ENCODE measurements at regions not wholly inside any gene's neighbourhood (a gene's known extent, or its start where the extent isn't known, plus 50 kb on each side); places are given as distances from the start of the nearest gene placed in this dataset.

DNA sequence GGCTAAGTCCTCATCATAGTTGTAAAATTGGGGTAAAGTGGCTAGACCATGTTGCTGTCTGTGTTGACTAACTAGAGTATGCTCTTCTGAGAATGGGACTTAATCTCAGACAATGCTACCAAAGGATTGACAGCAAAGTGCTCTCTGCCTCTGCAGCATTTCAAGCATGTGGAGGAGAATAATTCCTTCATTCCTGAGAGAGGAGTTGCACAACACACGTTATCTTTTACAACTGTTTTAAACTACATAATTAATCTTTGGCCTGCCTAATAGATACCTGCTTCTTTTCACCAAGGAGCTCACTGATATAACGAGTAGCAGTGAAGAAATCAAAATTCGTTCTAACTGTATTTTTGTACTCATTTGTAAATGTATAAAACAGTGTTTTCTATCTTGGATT is 2172.2 kb downstream of the PCDH9 start:
- H3K4me3 ChIP-seq (ENCODE audit: insufficient read depth, low read length): no peak overlapping the region
- TF ChIP-seq, protein P1, sequence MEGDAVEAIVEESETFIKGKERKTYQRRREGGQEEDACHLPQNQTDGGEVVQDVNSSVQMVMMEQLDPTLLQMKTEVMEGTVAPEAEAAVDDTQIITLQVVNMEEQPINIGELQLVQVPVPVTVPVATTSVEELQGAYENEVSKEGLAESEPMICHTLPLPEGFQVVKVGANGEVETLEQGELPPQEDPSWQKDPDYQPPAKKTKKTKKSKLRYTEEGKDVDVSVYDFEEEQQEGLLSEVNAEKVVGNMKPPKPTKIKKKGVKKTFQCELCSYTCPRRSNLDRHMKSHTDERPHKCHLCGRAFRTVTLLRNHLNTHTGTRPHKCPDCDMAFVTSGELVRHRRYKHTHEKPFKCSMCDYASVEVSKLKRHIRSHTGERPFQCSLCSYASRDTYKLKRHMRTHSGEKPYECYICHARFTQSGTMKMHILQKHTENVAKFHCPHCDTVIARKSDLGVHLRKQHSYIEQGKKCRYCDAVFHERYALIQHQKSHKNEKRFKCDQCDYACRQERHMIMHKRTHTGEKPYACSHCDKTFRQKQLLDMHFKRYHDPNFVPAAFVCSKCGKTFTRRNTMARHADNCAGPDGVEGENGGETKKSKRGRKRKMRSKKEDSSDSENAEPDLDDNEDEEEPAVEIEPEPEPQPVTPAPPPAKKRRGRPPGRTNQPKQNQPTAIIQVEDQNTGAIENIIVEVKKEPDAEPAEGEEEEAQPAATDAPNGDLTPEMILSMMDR (IDR thresholded peaks at IDR 0.05; ENCODE audit: extremely low read depth, low read depth, low read length): no peak
- no peaks in the 10 kb centered on the region for H3K36me3 ChIP-seq (ENCODE audit: insufficient read depth, low read length)
- no peak overlapping the region for H2AFZ ChIP-seq (ENCODE audit: low read length)
- H3K9me3 ChIP-seq (ENCODE audit: low read depth, low read length): no peaks in the 10 kb centered on the region
- no peaks in the 10 kb centered on the region for H3K79me2 ChIP-seq (ENCODE audit: insufficient read depth, low read length)
- H3K27me3 ChIP-seq (ENCODE audit: insufficient read depth, low read length): no peaks in the 10 kb centered on the region
- H3K4me2 ChIP-seq (ENCODE audit: insufficient read depth, low read length): no peak overlapping the region
- no peak for DNase-seq (ENCODE audit: insufficient read length, low spot score, missing footprints)
- H3K4me1 ChIP-seq (ENCODE audit: insufficient read depth, low read length): no peaks in the 10 kb centered on the region
- H4K20me1 ChIP-seq (ENCODE audit: insufficient read depth, low read length): no peaks in the 10 kb centered on the region
- no peak overlapping the region for H3K27ac ChIP-seq (ENCODE audit: low read depth, low read length)

- no peak for DNase-seq (ENCODE audit: insufficient read length, low spot score, missing footprints)
- H3K4me3 ChIP-seq (ENCODE audit: insufficient read depth, low read length): no peak overlapping the region
- no peaks in the 10 kb centered on the region for H3K9me3 ChIP-seq (ENCODE audit: low read depth, low read length)
- TF ChIP-seq, protein P1 (IDR thresholded peaks at IDR 0.05; ENCODE audit: extremely low read depth, low read depth, low read length): no peak
- H3K79me2 ChIP-seq (ENCODE audit: insufficient read depth, low read length): no peaks in the 10 kb centered on the region
- H3K4me2 ChIP-seq (ENCODE audit: insufficient read depth, low read length): no peak overlapping the region
- no peak overlapping the region for H3K27ac ChIP-seq (ENCODE audit: low read depth, low read length)
- no peaks in the 10 kb centered on the region for H3K4me1 ChIP-seq (ENCODE audit: insufficient read depth, low read length)
- H4K20me1 ChIP-seq (ENCODE audit: insufficient read depth, low read length): no peaks in the 10 kb centered on the region
- no peak overlapping the region for H2AFZ ChIP-seq (ENCODE audit: low read length)
- H3K27me3 ChIP-seq (ENCODE audit: insufficient read depth, low read length): no peaks in the 10 kb centered on the region
- H3K36me3 ChIP-seq (ENCODE audit: insufficient read depth, low read length): no peaks in the 10 kb centered on the region
These were observed 2175.9 kb downstream of the PCDH9 start for GRCh38 chr13:65054277-65054676.

DNA sequence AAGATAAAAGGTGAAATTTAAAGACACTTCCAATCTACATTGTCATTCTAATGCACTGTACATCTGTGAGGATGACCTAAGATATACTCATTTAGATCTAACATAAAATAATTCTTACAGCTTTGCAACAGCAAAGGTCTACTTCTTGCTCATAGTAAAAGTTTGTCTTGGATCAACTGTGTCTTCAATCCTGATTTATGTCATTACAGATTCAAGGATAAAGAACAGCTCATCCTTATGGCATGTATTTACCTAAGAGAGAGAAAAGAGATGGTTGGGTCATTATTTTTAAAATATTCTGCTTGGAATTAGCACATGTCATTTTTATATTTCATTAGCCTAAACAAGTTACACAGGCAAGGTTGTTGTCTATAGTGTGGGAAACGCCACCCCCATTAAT is 2193.1 kb downstream of the PCDH9 start:
- Histone ChIP-seq H4K20me1 (ENCODE audit: insufficient read depth, low read length) (no peaks in the 10 kb centered on the region), H2AFZ (ENCODE audit: low read length) (no peak overlapping the region), H3K27me3 (ENCODE audit: insufficient read depth, low read length) (no peaks in the 10 kb centered on the region), H3K36me3 (ENCODE audit: insufficient read depth, low read length) (no peaks in the 10 kb centered on the region), H3K4me1 (ENCODE audit: insufficient read depth, low read length) (no peaks in the 10 kb centered on the region), H3K9me3 (ENCODE audit: low read depth, low read length) (peaks cover 2% of the 10 kb centered on the region), H3K79me2 (ENCODE audit: insufficient read depth, low read length) (no peaks in the 10 kb centered on the region), H3K4me3 (ENCODE audit: insufficient read depth, low read length) (no peak overlapping the region), H3K4me2 (ENCODE audit: insufficient read depth, low read length) (no peak overlapping the region), H3K27ac (ENCODE audit: low read depth, low read length) (no peak overlapping the region)
- peak; percentile 19 for DNase-seq (ENCODE audit: insufficient read length, low spot score, missing footprints)
- TF ChIP-seq, protein P1 (IDR thresholded peaks at IDR 0.05; ENCODE audit: extremely low read depth, low read depth, low read length): no peak

- Histone ChIP-seq H3K9me3 (ENCODE audit: low read depth, low read length) (peaks cover 4% of the 10 kb centered on the region), H3K27ac (ENCODE audit: low read depth, low read length) (no peak overlapping the region), H3K79me2 (ENCODE audit: insufficient read depth, low read length) (no peaks in the 10 kb centered on the region), H3K4me1 (ENCODE audit: insufficient read depth, low read length) (no peaks in the 10 kb centered on the region), H4K20me1 (ENCODE audit: insufficient read depth, low read length) (no peaks in the 10 kb centered on the region), H3K36me3 (ENCODE audit: insufficient read depth, low read length) (no peaks in the 10 kb centered on the region), H3K4me2 (ENCODE audit: insufficient read depth, low read length) (no peak overlapping the region), H3K4me3 (ENCODE audit: insufficient read depth, low read length) (no peak overlapping the region), H3K27me3 (ENCODE audit: insufficient read depth, low read length) (no peaks in the 10 kb centered on the region), H2AFZ (ENCODE audit: low read length) (no peak overlapping the region)
- no peak for DNase-seq (ENCODE audit: insufficient read length, low spot score, missing footprints)
- TF ChIP-seq, protein P1 (IDR thresholded peaks at IDR 0.05; ENCODE audit: extremely low read depth, low read depth, low read length): no peak
These were observed 2194.8 kb downstream of the PCDH9 start for GRCh38 chr13:65035302-65035701.

Data from osteoblast (primary cell).